WTC11 (cell line): ENCODE measurements at regions not wholly inside any gene's neighbourhood (a gene's known extent, or its start where the extent isn't known, plus 50 kb on each side); places are given as distances from the start of the nearest gene placed in this dataset.

Experiments
- AR ChIP-seq: fragments of 250-450 bp; sonication (Bioruptor Pico); IDR thresholded peaks from 2 replicates; pipeline ENCODE4 v1.9.0; 2021; ENCODE audit warnings: mild to moderate bottlenecking
- CTCF ChIP-seq: fragments of 200-600 bp; IDR thresholded peaks from 2 replicates; pipeline ENCODE4 v1.8.0; 2022; ENCODE audit warnings: antibody characterized with exemption
- NFYB ChIP-seq: sonication (generic); formaldehyde crosslinking; conservative IDR thresholded peaks from 2 replicates; pipeline ENCODE4 v1.8.0; 2022; ENCODE audit warnings: low read depth, missing genetic modification reagents
- TEAD1 ChIP-seq: sonication (generic); formaldehyde crosslinking; IDR thresholded peaks from 2 replicates; pipeline ENCODE4 v1.8.0; 2022; ENCODE audit warnings: mild to moderate bottlenecking, missing genetic modification reagents
- USF1 ChIP-seq: sonication (generic); formaldehyde crosslinking; IDR thresholded peaks from 2 replicates; pipeline ENCODE4 v1.8.0; 2022; ENCODE audit warnings: mild to moderate bottlenecking, missing genetic modification reagents
- ZNF121 ChIP-seq: sonication (generic); formaldehyde crosslinking; IDR thresholded peaks from 2 replicates; pipeline ENCODE4 v1.8.0; 2023; ENCODE audit warnings: missing genetic modification reagents
- ZNF219 ChIP-seq: sonication (generic); formaldehyde crosslinking; IDR thresholded peaks from 2 replicates; pipeline ENCODE4 v1.8.0; 2023; ENCODE audit warnings: missing genetic modification reagents, mild to moderate bottlenecking, borderline replicate concordance
- ZNF281 ChIP-seq: sonication (generic); formaldehyde crosslinking; IDR thresholded peaks from 2 replicates; pipeline ENCODE4 v1.8.0; 2023; ENCODE audit warnings: mild to moderate bottlenecking, missing genetic modification reagents

GRCh38 chr7:41877118-41877517 is 174.2 kb upstream of the INHBA start:
- TF ChIP-seq TEAD1 (CRISPR knock-in tag) (no peak), CTCF (no peak), USF1 (CRISPR knock-in tag) (no peak), ZNF219 (CRISPR knock-in tag) (no peak), AR (CRISPR knock-in tag) (no peak), ZNF281 (CRISPR knock-in tag) (no peak), NFYB (CRISPR knock-in tag) (no peak), ZNF121 (CRISPR knock-in tag) (no peak)
